ENCODE measurements at regions not wholly inside any gene's neighbourhood (a gene's known extent, or its start where the extent isn't known, plus 50 kb on each side); places are given as distances from the start of the nearest gene placed in this dataset.

DNA sequence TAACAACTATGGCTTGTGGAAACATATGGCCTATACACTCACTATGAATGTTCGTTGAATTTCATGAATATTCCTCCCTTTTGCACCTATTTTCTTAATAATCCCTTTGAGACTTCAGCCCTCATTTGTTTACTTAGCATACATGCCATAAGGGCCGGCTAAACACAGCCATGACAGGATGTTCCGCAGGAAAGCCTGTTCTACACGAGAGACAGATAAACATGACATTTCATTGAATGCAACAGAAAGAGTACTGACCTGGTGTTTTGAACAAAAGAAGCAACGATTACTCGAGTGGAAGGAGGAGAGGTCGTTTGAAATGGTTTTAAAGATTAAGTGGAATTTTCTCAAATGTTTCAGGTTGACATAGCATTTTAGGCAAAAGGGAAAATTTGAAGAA is 459.5 kb upstream of the CXADR start:
- TF ChIP-seq, protein P1, sequence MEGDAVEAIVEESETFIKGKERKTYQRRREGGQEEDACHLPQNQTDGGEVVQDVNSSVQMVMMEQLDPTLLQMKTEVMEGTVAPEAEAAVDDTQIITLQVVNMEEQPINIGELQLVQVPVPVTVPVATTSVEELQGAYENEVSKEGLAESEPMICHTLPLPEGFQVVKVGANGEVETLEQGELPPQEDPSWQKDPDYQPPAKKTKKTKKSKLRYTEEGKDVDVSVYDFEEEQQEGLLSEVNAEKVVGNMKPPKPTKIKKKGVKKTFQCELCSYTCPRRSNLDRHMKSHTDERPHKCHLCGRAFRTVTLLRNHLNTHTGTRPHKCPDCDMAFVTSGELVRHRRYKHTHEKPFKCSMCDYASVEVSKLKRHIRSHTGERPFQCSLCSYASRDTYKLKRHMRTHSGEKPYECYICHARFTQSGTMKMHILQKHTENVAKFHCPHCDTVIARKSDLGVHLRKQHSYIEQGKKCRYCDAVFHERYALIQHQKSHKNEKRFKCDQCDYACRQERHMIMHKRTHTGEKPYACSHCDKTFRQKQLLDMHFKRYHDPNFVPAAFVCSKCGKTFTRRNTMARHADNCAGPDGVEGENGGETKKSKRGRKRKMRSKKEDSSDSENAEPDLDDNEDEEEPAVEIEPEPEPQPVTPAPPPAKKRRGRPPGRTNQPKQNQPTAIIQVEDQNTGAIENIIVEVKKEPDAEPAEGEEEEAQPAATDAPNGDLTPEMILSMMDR (IDR thresholded peaks at IDR 0.05) = no peak
- TF ChIP-seq POLR2AphosphoS5 (IDR thresholded peaks at IDR 0.05) (no peak), POLR2A (IDR thresholded peaks at IDR 0.05) (no peak)

Measured in prostate gland (tissue), 2 donors.